PC-3 (cell line): ENCODE measurements at regions not wholly inside any gene's neighbourhood (a gene's known extent, or its start where the extent isn't known, plus 50 kb on each side); places are given as distances from the start of the nearest gene placed in this dataset.

Experiments used
- ATAC-seq: fragments of 200-7000 bp; cut with Tn5 transposase; 2 replicates; pipeline ENCODE4 v1.9.1; 2020; ENCODE audit warnings: mild to moderate bottlenecking, moderate library complexity
- BruUV-seq: library from RNA; stranded (reverse); fragments of 400-500 nt; replicated peaks from 2 replicates; lab custom pipeline; 2021; lab: Mats Ljungman, UMichigan
- CTCF ChIA-PET: fragments of 300-600 bp; sonication (Branson Sonifier 250); formaldehyde crosslinking; loops from one replicate; lab custom pipeline; 2022; ENCODE audit warnings: antibody characterized with exemption; lab: Charles Lee
- POLR2A ChIA-PET: fragments of 300-600 bp; sonication (Branson Sonifier 250); formaldehyde crosslinking; loops from one replicate; lab custom pipeline; 2022; ENCODE audit warnings: antibody characterized with exemption; ENCODE audit not compliant: unreplicated experiment; lab: Charles Lee
- DNase-seq: peaks from one replicate; pipeline ENCODE4 v3.0.0-alpha.2; 2015
- H2AFZ ChIP-seq: fragments of 300-600 bp; sonication (generic); 2 replicates; pipeline ENCODE4 v1.6.0; 2016; ENCODE audit warnings: antibody characterized with exemption, low read length
- H3F3A ChIP-seq: fragments of 300-600 bp; sonication (generic); one replicate; pipeline ENCODE4 v1.6.0; 2017; ENCODE audit warnings: antibody characterized with exemption, low read length, control low read depth, mild to moderate bottlenecking; ENCODE audit not compliant: unreplicated experiment
- H3K27ac ChIP-seq: fragments of 300-600 bp; sonication (generic); 2 replicates; pipeline ENCODE4 v1.5.1; 2016; ENCODE audit warnings: mild to moderate bottlenecking, low read length
- H3K27me3 ChIP-seq: fragments of 300-600 bp; sonication (generic); 2 replicates; pipeline ENCODE4 v1.6.1; 2016; ENCODE audit warnings: low read length, mixed read lengths
- H3K36me3 ChIP-seq: fragments of 300-600 bp; sonication (generic); 2 replicates; pipeline ENCODE4 v1.6.1; 2016; ENCODE audit warnings: low read depth, mixed run types, low read length, mixed read lengths
- H3K4me1 ChIP-seq: fragments of 300-600 bp; sonication (generic); 2 replicates; pipeline ENCODE4 v1.5.1; 2016; ENCODE audit warnings: low read length; ENCODE audit not compliant: insufficient read depth
- H3K4me2 ChIP-seq: fragments of 300-600 bp; sonication (generic); 2 replicates; pipeline ENCODE4 v1.6.0; 2016; ENCODE audit warnings: low read length
- H3K4me3 ChIP-seq: fragments of 300-600 bp; sonication (generic); 2 replicates; pipeline ENCODE4 v1.5.1; 2016; ENCODE audit warnings: mild to moderate bottlenecking, low read length, mixed read lengths
- H3K79me2 ChIP-seq: fragments of 300-600 bp; sonication (generic); 2 replicates; pipeline ENCODE4 v1.6.1; 2017; ENCODE audit warnings: low read length, mixed read lengths
- H3K9ac ChIP-seq: fragments of 300-600 bp; sonication (generic); 2 replicates; pipeline ENCODE4 v1.6.0; 2016; ENCODE audit warnings: mild to moderate bottlenecking, low read length
- H3K9me2 ChIP-seq: fragments of 300-600 bp; sonication (generic); replicated peaks from 2 replicates; pipeline ENCODE4 v1.6.1; 2016; ENCODE audit warnings: mixed run types, low read length, mixed read lengths
- H3K9me3 ChIP-seq: fragments of 300-600 bp; sonication (generic); 2 replicates; pipeline ENCODE4 v1.6.1; 2016; ENCODE audit warnings: low read length, mixed read lengths
- H4K20me1 ChIP-seq: fragments of 300-600 bp; sonication (generic); 2 replicates; pipeline ENCODE4 v1.6.1; 2016; ENCODE audit warnings: low read length, mixed read lengths
- EZH2 ChIP-seq: fragments of 300-600 bp; sonication (generic); IDR thresholded peaks from one replicate; pipeline ENCODE4 v1.6.1; 2017; ENCODE audit warnings: antibody characterized with exemption, mild to moderate bottlenecking, low read length; ENCODE audit not compliant: unreplicated experiment
- EZH2phosphoT487 ChIP-seq: fragments of 300-600 bp; sonication (generic); IDR thresholded peaks from 2 replicates; pipeline ENCODE4 v1.6.1; 2018; ENCODE audit warnings: mild to moderate bottlenecking, antibody characterized with exemption, low read length, borderline replicate concordance
- intact Hi-C: fragments of 100-400 bp; cut with micrococcal nuclease; formaldehyde crosslinking; loops from 2 replicates; pipeline ENCODE4 v1.9.0; 2023
- TF ChIP-seq, protein P1 (sequence below): fragments of 300-600 bp; sonication (generic); conservative IDR thresholded peaks from 2 replicates; pipeline ENCODE4 v1.5.1; 2017; ENCODE audit warnings: antibody characterized with exemption, low read depth, mild to moderate bottlenecking, low read length

DNA sequence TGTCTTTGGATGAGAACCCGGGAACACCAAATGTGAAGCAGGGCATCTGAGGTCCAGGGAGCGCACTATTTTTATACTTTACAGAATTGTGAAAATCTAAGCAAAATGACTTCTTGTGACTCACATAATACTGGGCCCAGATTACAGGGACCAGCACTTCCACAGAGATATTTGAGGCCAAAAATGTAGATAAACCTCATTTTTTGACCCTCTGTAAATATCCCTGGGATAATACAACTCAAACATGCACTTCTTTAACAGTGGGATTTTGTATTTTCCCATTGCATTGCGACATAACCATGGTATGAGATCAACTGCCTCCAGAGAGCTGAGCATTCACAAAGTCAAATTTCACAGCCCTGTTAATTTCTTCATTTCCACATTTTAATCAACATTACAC, 289.4 kb upstream of the ADGRL4 start:
- no peak overlapping the region for H3K27ac ChIP-seq
- ATAC-seq: no peak
- H3K36me3 ChIP-seq: no peaks in the 10 kb centered on the region
- no peak overlapping the region for H3K4me3 ChIP-seq
- H3K9me3 ChIP-seq: no peaks in the 10 kb centered on the region
- no peaks in the 10 kb centered on the region for H3K9me2 ChIP-seq
- intact Hi-C loops: no loop called here
- BruUV-seq: no TSS peak
- H3K9ac ChIP-seq: no peak overlapping the region
- TF ChIP-seq, protein P1, sequence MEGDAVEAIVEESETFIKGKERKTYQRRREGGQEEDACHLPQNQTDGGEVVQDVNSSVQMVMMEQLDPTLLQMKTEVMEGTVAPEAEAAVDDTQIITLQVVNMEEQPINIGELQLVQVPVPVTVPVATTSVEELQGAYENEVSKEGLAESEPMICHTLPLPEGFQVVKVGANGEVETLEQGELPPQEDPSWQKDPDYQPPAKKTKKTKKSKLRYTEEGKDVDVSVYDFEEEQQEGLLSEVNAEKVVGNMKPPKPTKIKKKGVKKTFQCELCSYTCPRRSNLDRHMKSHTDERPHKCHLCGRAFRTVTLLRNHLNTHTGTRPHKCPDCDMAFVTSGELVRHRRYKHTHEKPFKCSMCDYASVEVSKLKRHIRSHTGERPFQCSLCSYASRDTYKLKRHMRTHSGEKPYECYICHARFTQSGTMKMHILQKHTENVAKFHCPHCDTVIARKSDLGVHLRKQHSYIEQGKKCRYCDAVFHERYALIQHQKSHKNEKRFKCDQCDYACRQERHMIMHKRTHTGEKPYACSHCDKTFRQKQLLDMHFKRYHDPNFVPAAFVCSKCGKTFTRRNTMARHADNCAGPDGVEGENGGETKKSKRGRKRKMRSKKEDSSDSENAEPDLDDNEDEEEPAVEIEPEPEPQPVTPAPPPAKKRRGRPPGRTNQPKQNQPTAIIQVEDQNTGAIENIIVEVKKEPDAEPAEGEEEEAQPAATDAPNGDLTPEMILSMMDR: no peak
- TF ChIP-seq EZH2 (no peak), EZH2phosphoT487 (no peak)
- CTCF ChIA-PET: no interaction called here
- H3K79me2 ChIP-seq: no peaks in the 10 kb centered on the region
- no peak overlapping the region for H3K4me2 ChIP-seq
- peaks cover 4% of the 10 kb centered on the region; the same call in 1 of the 2 replicates for H3K4me1 ChIP-seq
- no peaks in the 10 kb centered on the region for H3F3A ChIP-seq
- no peak for DNase-seq
- POLR2A ChIA-PET: no interaction called here
- no peaks in the 10 kb centered on the region for H4K20me1 ChIP-seq
- H3K27me3 ChIP-seq: no peaks in the 10 kb centered on the region
- H2AFZ ChIP-seq: no peak overlapping the region

DNA sequence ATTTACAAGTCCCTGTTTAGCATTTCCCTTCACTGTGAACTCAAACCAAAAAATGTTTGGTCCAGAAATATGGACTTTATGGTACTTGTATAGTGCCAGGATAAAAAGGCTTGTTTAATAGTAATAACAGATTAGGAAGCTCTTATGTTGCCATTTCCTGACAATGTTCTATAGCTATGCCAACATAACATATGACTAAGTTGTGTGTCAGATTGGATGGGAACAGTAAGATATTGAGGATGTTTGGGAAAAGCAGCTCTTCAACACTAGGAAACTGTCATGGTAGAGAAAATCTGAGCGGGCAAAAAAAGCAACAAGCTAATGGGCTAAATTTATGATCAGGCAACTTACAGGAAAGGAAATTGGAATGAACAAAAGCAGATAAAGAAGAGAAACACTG, 287.1 kb upstream of the ADGRL4 start:
- H3K9me3 ChIP-seq: no peaks in the 10 kb centered on the region
- no peaks in the 10 kb centered on the region for H3K27me3 ChIP-seq
- ATAC-seq (peak; percentile 99), DNase-seq (peak; percentile 61)
- BruUV-seq: no TSS peak
- H3K4me1 ChIP-seq: peaks cover 4% of the 10 kb centered on the region; the same call in 1 of the 2 replicates
- H3K36me3 ChIP-seq: no peaks in the 10 kb centered on the region
- H3F3A ChIP-seq: no peaks in the 10 kb centered on the region
- no peaks in the 10 kb centered on the region for H3K9me2 ChIP-seq
- H3K4me3 ChIP-seq: no peak overlapping the region
- H4K20me1 ChIP-seq: no peaks in the 10 kb centered on the region
- CTCF ChIA-PET: interaction anchor here (0.5 to 0.7 kb wide), 2 partner anchors 30 to 203 kb away, joined by 3 to 5 read pairs; no protein-coding TSS in a partner anchor
- H3K79me2 ChIP-seq: no peaks in the 10 kb centered on the region
- TF ChIP-seq, protein P1: no peak
- TF ChIP-seq EZH2phosphoT487: no peak
- no peak for TF ChIP-seq EZH2
- intact Hi-C loops: no loop called here
- POLR2A ChIA-PET: interaction anchor here (0.5 kb wide), 1 partner anchor 30 kb away, joined by 3 read pairs; no protein-coding TSS in a partner anchor
- H2AFZ ChIP-seq: no peak overlapping the region
- H3K9ac ChIP-seq: no peak overlapping the region
- no peak overlapping the region for H3K4me2 ChIP-seq
- H3K27ac ChIP-seq: peak overlapping the region; percentile 4; the same call in 1 of the 2 replicates

DNA sequence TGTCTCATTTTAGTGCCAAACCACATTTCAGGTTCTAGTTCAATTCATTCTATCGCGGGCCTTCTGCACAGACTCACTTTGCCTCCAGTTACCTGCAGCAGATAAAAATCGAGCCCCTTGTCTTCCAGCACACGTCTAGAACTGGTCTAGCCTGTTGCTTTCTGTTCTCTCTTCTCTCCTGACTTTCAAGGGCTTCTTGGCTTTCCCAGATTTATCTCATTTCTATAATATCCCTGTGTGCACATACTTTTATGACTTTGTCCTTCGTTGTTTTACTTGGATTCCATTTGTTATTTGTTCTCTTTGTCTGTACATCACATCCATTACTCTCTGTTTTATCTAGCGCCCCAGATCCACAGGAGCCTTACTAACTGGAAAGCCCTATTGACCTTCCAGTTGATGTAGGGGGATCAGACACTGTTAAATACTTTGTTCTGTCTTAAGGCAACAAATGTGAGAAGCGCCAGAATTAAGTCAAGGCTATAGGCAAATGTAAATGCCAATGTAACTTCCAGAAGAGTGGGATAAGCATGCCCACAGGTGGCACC, 284.5 kb upstream of the ADGRL4 start:
- Histone ChIP-seq H3K27me3 (no peaks in the 10 kb centered on the region), H3K27ac (no peak overlapping the region), H3K4me1 (peaks cover 4% of the 10 kb centered on the region; the same call in 1 of the 2 replicates), H3K9me3 (no peaks in the 10 kb centered on the region), H3K4me3 (no peak overlapping the region), H3K9me2 (no peaks in the 10 kb centered on the region), H3F3A (no peaks in the 10 kb centered on the region), H4K20me1 (no peaks in the 10 kb centered on the region), H3K79me2 (no peaks in the 10 kb centered on the region), H3K4me2 (no peak overlapping the region), H2AFZ (no peak overlapping the region), H3K36me3 (no peaks in the 10 kb centered on the region), H3K9ac (no peak overlapping the region)
- no TSS peak for BruUV-seq
- ChIA-PET CTCF (no interaction called here), POLR2A (no interaction called here)
- no peak for ATAC-seq
- no peak for DNase-seq
- intact Hi-C loops: no loop called here
- TF ChIP-seq EZH2 (no peak), EZH2phosphoT487 (no peak)
- TF ChIP-seq, protein P1: no peak
